Trophoblast cell (in vitro differentiated cells and primary cell): ENCODE measurements at regions not wholly inside any gene's neighbourhood (a gene's known extent, or its start where the extent isn't known, plus 50 kb on each side); places are given as distances from the start of the nearest gene placed in this dataset.

Experiments
- DNase-seq, 2 donors: peaks; one replicate each; pipeline ENCODE4 v3.0.0-alpha.2; 2016
- H2AFZ ChIP-seq: 2 replicates; pipeline ENCODE4 v1.6.1; 2013; ENCODE audit warnings: low read length, moderate library complexity, mild to moderate bottlenecking; ENCODE audit not compliant: insufficient read depth, poor library complexity
- H2AK5ac ChIP-seq: 2 replicates; pipeline ENCODE4 v1.6.1; 2013; ENCODE audit warnings: mild to moderate bottlenecking, low read length
- H2BK120ac ChIP-seq: 2 replicates; pipeline ENCODE4 v1.6.1; 2013; ENCODE audit warnings: low read length, mild to moderate bottlenecking, moderate library complexity; ENCODE audit not compliant: insufficient read depth, poor library complexity
- H2BK12ac ChIP-seq: 2 replicates; pipeline ENCODE4 v1.6.1; 2013; ENCODE audit warnings: mild to moderate bottlenecking, low read length, moderate library complexity
- H2BK5ac ChIP-seq: 2 replicates; pipeline ENCODE4 v1.6.1; 2013; ENCODE audit warnings: low read length, low read depth, moderate library complexity, mild to moderate bottlenecking; ENCODE audit not compliant: poor library complexity
- H3K14ac ChIP-seq: 2 replicates; pipeline ENCODE4 v1.6.1; 2013; ENCODE audit warnings: mild to moderate bottlenecking, low read length
- H3K18ac ChIP-seq: 2 replicates; pipeline ENCODE4 v1.6.1; 2013; ENCODE audit warnings: mild to moderate bottlenecking, low read length
- H3K23ac ChIP-seq: 2 replicates; pipeline ENCODE4 v1.6.1; 2013; ENCODE audit warnings: low read length
- H3K27ac ChIP-seq: 2 replicates; pipeline ENCODE4 v1.5.1; 2013; ENCODE audit warnings: low read depth, mild to moderate bottlenecking, inconsistent platforms, low read length, moderate library complexity
- H3K27me3 ChIP-seq: 2 replicates; pipeline ENCODE4 v1.6.1; 2013; ENCODE audit warnings: inconsistent platforms, mild to moderate bottlenecking, low read length, moderate library complexity; ENCODE audit not compliant: insufficient read depth
- H3K36me3 ChIP-seq, 2 experiments: 1 replicate in 1 of 2; 2 replicates in 1 of 2; pipeline ENCODE4 v1.6.1; 2013; ENCODE audit warnings: low read length in 2 of 2, mild to moderate bottlenecking in 2 of 2, moderate library complexity in 1 of 2; ENCODE audit not compliant: insufficient read depth in 2 of 2, control insufficient read depth in 1 of 2
- H3K4ac ChIP-seq: 2 replicates; pipeline ENCODE4 v1.6.1; 2013; ENCODE audit warnings: low read depth, mild to moderate bottlenecking, low read length, moderate library complexity
- H3K4me1 ChIP-seq, 2 experiments: 1 replicate in 1 of 2; 2 replicates in 1 of 2; pipeline ENCODE4 v1.6.1; 2013; ENCODE audit warnings: low read length in 2 of 2, mild to moderate bottlenecking in 2 of 2, moderate library complexity in 1 of 2; ENCODE audit not compliant: insufficient read depth in 2 of 2, control insufficient read depth in 1 of 2
- H3K4me2 ChIP-seq: 2 replicates; pipeline ENCODE4 v1.6.1; 2013; ENCODE audit warnings: inconsistent platforms, mild to moderate bottlenecking, low read length, moderate library complexity
- H3K4me3 ChIP-seq: 2 replicates; pipeline ENCODE4 v1.5.1; 2013; ENCODE audit warnings: mild to moderate bottlenecking, low read depth, low read length, inconsistent platforms
- H3K79me1 ChIP-seq: one replicate; pipeline ENCODE4 v1.6.1; 2013; ENCODE audit warnings: low read length
- H3K79me2 ChIP-seq: 2 replicates; pipeline ENCODE4 v1.6.1; 2013; ENCODE audit warnings: low read length, mild to moderate bottlenecking; ENCODE audit not compliant: control insufficient read depth, insufficient read depth, poor library complexity
- H3K9ac ChIP-seq: 2 replicates; pipeline ENCODE4 v1.6.1; 2013; ENCODE audit warnings: mild to moderate bottlenecking, low read length
- H3K9me3 ChIP-seq: 2 replicates; pipeline ENCODE4 v1.6.1; 2013; ENCODE audit warnings: low read depth, mild to moderate bottlenecking, control low read depth, inconsistent platforms, low read length; ENCODE audit not compliant: insufficient read depth
- H4K12ac ChIP-seq: 2 replicates; pipeline ENCODE4 v1.6.1; 2013; ENCODE audit warnings: low read depth, mild to moderate bottlenecking, low read length, moderate library complexity
- H4K8ac ChIP-seq: 2 replicates; pipeline ENCODE4 v1.6.1; 2013; ENCODE audit warnings: low read depth, mild to moderate bottlenecking, low read length, moderate library complexity
- H4K91ac ChIP-seq: one replicate; pipeline ENCODE4 v1.6.1; 2013; ENCODE audit warnings: low read depth, mild to moderate bottlenecking, low read length, moderate library complexity
- WGBS: extraction: QIAGEN DNeasy Blood & Tissue Kit; methylation state at CpG from one replicate; pipeline ENCODE4 v1.1.7; 2013; ENCODE audit warnings: missing lambda C conversion rate; ENCODE audit not compliant: insufficient read length, insufficient coverage; ENCODE audit errors: extremely low coverage; 5-methylcytosine and 5-hydroxymethylcytosine counted together

GRCh38 chr3:1632128-1632527, 466.5 kb upstream of the CNTN4 start:
- Histone ChIP-seq H3K9ac (no peak overlapping the region), H4K12ac (no peak overlapping the region), H3K27me3 (no peaks in the 10 kb centered on the region), H2BK12ac (no peak overlapping the region), H2AFZ (no peak overlapping the region), H3K27ac (no peak overlapping the region), H4K91ac (no peak overlapping the region), H2BK120ac (no peak overlapping the region), H2AK5ac (no peak overlapping the region), H3K18ac (no peak overlapping the region), H3K4me3 (no peak overlapping the region), H3K79me2 (no peaks in the 10 kb centered on the region), H4K8ac (no peak overlapping the region), H3K9me3 (no peaks in the 10 kb centered on the region), H3K79me1 (no peaks in the 10 kb centered on the region), H3K36me3 (no peaks in the 10 kb centered on the region), H3K4me1 (no peaks in the 10 kb centered on the region), H3K14ac (no peak overlapping the region), H3K23ac (no peak overlapping the region), H2BK5ac (no peak overlapping the region), H3K4me2 (no peak overlapping the region), H3K4ac (no peak overlapping the region)
- no peak for DNase-seq
- WGBS, result no CpG with 5 or more reads among the region's 7 CpGs

GRCh38 chr3:1661839-1662238, 436.8 kb upstream of the CNTN4 start:
- no CpG with 5 or more reads among the region's 1 CpG for WGBS
- Histone ChIP-seq H3K27ac (no peak overlapping the region), H2AK5ac (no peak overlapping the region), H3K4ac (no peak overlapping the region), H3K18ac (no peak overlapping the region), H3K4me3 (no peak overlapping the region), H3K9ac (no peak overlapping the region), H3K79me1 (no peaks in the 10 kb centered on the region), H4K8ac (no peak overlapping the region), H3K36me3 (no peaks in the 10 kb centered on the region), H3K27me3 (no peaks in the 10 kb centered on the region), H3K4me2 (no peak overlapping the region), H3K9me3 (no peaks in the 10 kb centered on the region), H2AFZ (no peak overlapping the region), H3K14ac (no peak overlapping the region), H3K79me2 (no peaks in the 10 kb centered on the region), H3K23ac (no peak overlapping the region), H4K91ac (no peak overlapping the region), H2BK120ac (no peak overlapping the region), H2BK12ac (no peak overlapping the region), H2BK5ac (no peak overlapping the region), H3K4me1 (no peaks in the 10 kb centered on the region), H4K12ac (no peak overlapping the region)
- no peak for DNase-seq

DNA sequence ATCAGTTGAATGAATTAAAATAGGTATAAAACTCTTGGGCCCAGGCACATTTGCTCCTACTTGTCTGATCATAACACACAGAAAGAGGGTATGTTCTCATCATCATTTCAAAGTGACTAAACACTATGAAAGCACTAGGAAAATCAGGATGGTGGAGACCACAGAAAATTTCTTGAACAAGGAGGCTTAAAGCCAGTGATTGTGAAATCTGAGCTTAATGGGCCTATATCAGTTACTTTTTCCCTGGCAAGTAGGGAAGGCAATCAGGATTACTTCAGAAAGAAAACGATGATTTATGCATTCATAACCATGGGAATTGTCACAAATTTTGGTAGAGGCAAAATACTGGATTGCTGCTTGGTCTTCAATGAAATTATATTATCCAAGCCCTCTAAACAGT, 434.4 kb upstream of the CNTN4 start:
- Histone ChIP-seq H2BK5ac (no peak overlapping the region), H3K4ac (no peak overlapping the region), H3K23ac (no peak overlapping the region), H3K18ac (no peak overlapping the region), H3K79me1 (no peaks in the 10 kb centered on the region), H3K9ac (no peak overlapping the region), H3K9me3 (no peaks in the 10 kb centered on the region), H3K14ac (no peak overlapping the region), H3K79me2 (no peaks in the 10 kb centered on the region), H4K91ac (no peak overlapping the region), H2BK120ac (no peak overlapping the region), H4K12ac (no peak overlapping the region), H3K27me3 (no peaks in the 10 kb centered on the region), H2AFZ (no peak overlapping the region), H2AK5ac (no peak overlapping the region), H3K36me3 (no peaks in the 10 kb centered on the region), H3K27ac (no peak overlapping the region), H3K4me1 (no peaks in the 10 kb centered on the region), H3K4me2 (no peak overlapping the region), H4K8ac (no peak overlapping the region), H2BK12ac (no peak overlapping the region), H3K4me3 (no peak overlapping the region)
- no CpG with 5 or more reads among the region's 1 CpG for WGBS
- no peak for DNase-seq

- H2BK12ac ChIP-seq, result no peak overlapping the region
Observed at GRCh38 chr3:1666865-1667264, 431.8 kb upstream of the CNTN4 start.

More at GRCh38 chr3:1666865-1667264, 431.8 kb upstream of the CNTN4 start:
- no peak overlapping the region for H2BK120ac ChIP-seq
- no peaks in the 10 kb centered on the region for H3K4me1 ChIP-seq
- H4K91ac ChIP-seq, result no peak overlapping the region
- H2AK5ac ChIP-seq, result no peak overlapping the region
- H3K18ac ChIP-seq, result no peak overlapping the region
- no peaks in the 10 kb centered on the region for H3K27me3 ChIP-seq
- H3K9ac ChIP-seq, result no peak overlapping the region
- no peak overlapping the region for H2BK5ac ChIP-seq
- H3K4ac ChIP-seq, result no peak overlapping the region
- H3K4me3 ChIP-seq, result no peak overlapping the region
- WGBS, result no CpG with 5 or more reads among the region's 1 CpG
- no peaks in the 10 kb centered on the region for H3K79me1 ChIP-seq
- H3K27ac ChIP-seq, result no peak overlapping the region
- no peak overlapping the region for H3K23ac ChIP-seq
- H3K36me3 ChIP-seq, result no peaks in the 10 kb centered on the region
- no peak for DNase-seq
- no peak overlapping the region for H3K4me2 ChIP-seq
- H3K79me2 ChIP-seq, result no peaks in the 10 kb centered on the region
- no peaks in the 10 kb centered on the region for H3K9me3 ChIP-seq
- no peak overlapping the region for H2AFZ ChIP-seq
- H4K12ac ChIP-seq, result no peak overlapping the region
- H3K14ac ChIP-seq, result no peak overlapping the region
- H4K8ac ChIP-seq, result no peak overlapping the region
